ENCODE measurements at regions not wholly inside any gene's neighbourhood (a gene's known extent, or its start where the extent isn't known, plus 50 kb on each side); places are given as distances from the start of the nearest gene placed in this dataset.

GRCh38 chr22:48651981-48652538 lies 1175.6 kb downstream of the BRD1 start:
- DNase-seq = no peak

- DNase-seq = no peak
These were observed 1176.4 kb downstream of the BRD1 start for GRCh38 chr22:48651036-48651890.

DNA sequence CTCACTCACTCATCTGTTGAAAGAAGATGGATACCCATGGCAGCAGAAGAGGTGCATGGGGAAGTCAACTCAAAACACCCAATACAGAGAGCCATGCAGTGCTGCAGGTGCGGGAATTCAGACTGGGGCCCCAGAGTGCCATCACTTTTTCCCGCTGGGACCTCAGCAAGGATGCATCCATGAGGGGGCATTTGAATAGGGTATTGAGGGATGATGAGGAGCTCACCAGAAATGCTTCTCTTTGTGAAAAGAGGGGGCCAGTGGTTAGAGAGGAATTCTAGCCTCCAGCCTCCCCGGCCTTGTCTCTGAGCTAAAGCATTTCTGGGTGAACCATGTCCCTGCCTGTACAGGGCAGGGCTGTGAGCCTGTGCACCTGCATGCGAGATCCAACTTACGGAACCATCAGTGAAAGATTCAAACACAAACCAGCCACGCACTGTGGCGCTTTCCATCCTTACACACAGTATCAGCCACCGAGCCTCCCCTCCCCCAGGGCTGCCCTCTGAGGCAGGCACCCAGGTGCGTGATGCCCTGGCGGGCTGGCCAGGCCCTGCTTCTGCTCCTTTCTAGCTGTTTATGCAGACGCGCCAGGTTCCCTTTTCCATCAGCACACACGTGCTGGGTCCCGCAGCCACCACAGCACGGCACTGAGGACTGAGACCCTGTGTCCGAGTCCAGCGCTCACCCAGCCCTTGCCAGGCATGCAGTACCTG lies 1177.2 kb downstream of the BRD1 start:
- no peak for DNase-seq

DNA sequence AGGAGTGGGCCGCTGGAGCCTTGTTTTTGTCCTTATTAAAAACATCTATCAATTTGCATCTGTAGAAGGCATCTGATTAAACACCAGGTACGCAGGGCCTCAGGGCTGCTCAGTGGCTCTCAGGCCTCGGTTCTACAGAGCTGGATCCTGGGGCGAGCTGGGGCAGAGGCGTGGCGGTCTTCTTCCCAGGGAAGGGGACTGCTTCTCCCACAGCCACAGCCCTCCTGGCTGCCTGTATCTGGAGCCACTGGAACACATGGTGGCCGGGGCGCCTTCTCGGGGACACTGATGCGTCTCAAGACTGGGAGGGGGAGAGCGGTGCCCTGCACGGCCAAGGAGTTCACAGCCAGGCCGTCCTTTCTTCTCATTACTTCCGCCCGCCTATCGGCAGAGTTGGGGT lies 1178.2 kb downstream of the BRD1 start:
- DNase-seq = no peak

DNA sequence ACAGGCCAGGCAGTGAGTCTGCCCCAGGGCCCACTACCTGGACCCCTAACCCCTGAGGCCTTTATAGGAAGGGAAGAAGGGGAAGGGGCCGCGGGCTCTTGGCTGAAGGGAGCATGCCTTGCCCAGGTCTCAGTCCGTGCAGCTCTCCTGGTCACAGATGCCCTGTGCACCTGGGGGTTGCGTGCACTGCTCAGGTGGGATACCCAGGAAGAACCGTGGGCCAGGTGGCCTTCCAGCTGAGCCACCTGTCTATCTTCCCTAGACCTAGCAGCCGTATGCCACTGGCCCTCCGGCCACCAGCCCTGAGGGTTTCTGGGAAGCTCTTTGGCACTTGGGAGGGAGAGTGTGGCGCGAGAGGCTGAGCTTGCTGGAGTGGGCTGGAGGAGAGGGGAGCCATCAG lies 1178.6 kb downstream of the BRD1 start:
- no peak for DNase-seq

DNA sequence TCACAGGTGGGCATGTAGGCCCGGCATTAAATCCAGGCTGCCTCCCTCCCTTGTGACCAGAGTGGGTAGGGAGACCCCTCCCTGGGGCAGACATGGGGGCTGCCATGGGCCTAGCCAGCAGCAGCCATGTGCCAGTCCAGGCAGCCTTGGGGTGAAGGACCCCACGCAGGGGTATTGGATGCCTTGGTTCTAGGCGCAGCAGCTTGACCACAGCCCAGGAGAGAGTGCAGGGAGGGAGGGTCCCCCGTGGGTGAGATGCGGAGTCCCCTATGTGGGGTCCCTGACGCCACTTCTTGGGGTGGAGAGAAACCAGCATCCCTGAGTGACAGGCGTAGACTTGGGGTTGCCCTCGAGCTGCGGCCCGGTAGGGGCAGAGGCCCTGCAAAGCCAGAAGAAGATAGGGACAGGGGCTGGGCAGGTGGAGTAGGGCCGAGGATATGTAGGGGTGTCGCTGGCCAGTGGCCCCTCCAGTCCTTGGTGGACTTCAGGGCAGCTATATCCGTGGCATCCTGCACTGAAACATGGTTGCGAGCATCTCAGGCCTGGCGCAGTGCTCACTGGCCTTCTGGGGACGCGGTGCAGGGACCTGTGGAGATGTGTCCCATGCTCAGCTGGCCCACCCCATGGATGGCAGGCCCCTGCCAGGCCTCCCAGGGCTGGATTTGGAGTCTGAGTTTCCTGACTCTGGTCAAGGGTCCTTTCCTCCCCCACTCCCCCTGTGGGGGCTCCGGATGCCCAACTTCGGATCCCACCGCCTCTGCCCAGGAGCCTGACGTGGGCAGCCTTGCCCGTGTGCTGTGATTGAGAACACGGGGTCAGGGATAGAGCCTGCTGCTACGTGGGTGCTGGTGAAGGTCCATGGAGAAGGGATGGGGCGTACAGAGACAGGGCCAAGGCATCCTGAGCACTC lies 1179.8 kb downstream of the BRD1 start:
- no peak for DNase-seq

GRCh38 chr22:48647051-48647450 lies 1180.6 kb downstream of the BRD1 start:
- DNase-seq = no peak

DNA sequence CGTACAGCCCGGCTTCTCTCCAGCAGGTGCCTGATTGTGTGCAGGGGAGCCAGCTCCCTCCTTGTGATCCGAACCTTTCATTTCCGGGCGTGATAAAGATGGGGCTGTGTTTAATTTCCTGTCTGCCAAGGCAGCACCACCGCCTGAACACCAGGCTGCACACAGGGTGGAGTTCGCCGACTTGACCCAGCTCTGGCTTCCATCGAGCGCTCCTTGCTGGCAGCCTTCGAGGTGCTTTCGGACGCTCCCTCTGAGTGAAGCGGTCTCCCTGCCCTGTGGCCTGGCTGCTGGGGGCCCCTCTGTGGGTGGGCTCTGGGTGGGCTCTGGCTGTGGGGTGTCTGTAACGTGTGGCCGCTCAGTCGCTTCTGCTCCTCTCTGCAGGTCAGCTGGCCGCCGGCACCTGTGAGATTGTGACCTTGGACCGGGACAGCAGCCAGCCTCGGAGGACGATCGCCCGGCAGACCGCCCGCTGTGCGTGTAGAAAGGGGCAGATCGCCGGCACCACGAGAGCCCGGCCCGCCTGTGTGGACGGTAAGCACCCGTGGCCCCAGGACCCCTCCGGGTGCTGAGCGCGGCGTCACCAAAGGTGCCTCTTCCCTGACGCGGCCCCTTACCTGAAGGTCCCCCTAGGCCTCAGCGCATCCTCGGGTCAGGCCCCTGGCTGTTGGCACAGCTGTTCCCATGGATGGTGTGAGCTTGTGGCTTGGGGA lies 1181.3 kb downstream of the BRD1 start:
- DNase-seq = no peak

DNA sequence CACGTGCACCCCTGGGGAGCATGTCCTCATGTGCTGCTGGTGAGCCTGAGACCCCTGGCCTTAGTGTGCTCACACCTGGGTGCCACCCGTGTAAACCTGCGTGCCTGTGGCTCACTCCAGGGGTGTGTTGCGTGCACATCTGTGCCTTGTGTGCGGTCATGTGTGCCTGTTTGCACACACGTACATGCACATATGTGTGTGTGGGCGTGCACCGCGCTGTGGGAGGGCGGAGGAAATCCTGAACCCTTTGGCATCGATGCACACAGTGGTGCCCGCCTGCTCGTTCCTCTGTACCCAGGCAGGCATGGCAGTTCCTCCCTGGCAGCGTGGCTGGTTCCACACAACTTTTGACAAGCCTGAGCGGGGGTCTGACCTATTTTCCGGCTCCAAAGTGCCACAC lies 1181.9 kb downstream of the BRD1 start:
- DNase-seq = no peak

DNA sequence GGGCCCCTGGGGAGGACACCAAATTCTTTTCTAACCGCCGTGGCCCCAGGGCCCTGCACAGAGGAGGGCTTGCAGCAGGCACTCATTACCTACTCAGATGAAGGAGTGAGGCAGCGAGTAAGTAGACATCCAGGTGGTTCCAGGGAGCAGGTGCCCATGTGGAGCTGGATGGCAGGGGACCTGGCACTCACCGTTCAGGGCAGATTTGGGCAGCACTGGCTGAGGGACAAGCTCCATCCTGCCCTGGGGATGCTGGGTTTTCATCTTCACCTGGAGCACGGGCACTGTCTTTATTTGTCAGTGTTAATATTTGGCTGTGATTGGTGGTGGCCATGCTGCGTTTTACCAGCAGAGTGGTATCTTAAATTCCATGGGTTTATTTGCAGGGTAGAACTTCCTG lies 1182.7 kb downstream of the BRD1 start:
- DNase-seq = no peak

DNA sequence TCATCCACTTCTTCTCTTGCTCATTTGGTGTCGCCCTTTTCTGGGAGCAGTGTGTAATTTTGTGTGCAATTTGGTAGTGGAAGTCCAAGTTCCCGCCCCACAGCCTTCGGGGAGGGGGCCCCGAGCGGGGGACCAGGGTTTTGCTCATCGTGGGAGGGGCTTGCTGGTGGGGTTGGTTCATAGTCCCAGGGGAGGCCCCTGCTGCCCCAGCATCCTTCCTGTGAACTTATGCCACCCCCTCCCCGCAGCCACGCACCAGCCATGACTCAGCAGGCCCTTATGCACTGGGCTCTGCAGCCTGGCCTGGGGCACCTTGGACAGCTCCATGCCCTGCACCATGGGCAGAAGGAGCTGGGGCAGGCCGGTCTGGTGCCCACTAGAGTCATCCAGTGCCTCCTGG lies 1183.6 kb downstream of the BRD1 start:
- peak; percentile 28 for DNase-seq

DNA sequence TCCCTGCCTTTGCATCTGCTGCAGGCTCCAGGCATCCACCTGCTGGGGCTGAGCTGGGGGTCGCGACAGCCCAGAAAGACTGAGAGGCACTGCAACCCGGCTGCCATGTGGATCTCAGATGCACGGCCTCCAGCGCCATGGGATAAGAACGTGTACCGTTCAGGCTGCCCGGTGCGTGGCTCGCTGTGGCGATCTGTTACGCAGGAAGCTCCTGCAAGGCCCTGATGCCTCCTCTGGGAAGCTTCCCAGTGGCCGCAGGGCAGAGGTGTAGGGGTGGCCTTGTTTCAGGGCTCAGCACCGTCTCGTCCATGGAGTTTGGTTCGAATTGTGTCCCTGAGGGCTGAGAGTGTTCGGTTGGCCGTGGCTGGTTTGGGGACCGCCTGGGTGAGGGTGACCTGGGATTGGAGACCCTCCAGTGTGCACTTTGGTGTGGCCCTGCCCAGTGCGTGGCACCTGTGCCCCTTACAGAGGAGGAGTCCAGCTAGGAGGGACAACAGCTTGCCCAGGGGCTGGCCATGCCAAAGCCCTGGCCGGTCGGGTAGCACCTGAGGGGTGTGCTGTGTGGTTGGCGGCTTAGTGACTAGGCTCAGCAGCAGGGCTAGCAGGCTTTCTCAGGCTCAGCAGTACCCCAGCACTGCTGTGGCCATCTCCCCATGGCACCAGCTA lies 1184.5 kb downstream of the BRD1 start:
- no peak for DNase-seq

- no peak for DNase-seq
These were observed 1185.1 kb downstream of the BRD1 start for GRCh38 chr22:48642550-48642949.

DNA sequence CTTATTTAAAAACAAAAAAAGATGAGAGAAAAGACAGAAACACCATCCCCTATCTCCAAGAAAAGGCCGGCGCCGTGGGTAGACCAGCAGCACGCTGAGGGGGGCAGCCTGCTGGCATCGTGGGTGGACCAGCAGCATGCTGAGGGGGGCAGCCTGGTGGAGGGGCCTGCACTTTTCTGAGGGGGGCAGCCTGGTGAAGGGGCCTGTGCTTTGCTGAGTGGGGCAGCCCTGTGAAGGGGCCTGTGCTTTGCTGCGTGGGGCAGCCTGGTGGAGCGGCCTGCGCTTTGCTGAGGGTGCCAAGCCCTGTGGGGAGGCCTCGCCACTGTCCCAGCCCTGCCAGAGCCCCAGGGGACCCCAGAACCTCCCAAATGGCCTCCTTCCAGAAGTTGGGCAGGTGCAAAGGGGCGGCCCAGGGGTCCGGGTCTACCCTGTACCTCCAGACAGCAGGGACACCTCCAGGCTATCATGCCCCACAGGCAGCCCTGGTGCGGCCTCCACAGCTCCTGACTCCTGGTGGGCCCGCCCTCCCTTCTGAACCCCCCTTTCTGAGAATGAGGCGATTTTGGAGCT lies 1185.7 kb downstream of the BRD1 start:
- no peak for DNase-seq

- DNase-seq = no peak
These were observed 1186.5 kb downstream of the BRD1 start for GRCh38 chr22:48640890-48641841.

GRCh38 chr22:48639896-48640748 lies 1187.6 kb downstream of the BRD1 start:
- no peak for DNase-seq

DNA sequence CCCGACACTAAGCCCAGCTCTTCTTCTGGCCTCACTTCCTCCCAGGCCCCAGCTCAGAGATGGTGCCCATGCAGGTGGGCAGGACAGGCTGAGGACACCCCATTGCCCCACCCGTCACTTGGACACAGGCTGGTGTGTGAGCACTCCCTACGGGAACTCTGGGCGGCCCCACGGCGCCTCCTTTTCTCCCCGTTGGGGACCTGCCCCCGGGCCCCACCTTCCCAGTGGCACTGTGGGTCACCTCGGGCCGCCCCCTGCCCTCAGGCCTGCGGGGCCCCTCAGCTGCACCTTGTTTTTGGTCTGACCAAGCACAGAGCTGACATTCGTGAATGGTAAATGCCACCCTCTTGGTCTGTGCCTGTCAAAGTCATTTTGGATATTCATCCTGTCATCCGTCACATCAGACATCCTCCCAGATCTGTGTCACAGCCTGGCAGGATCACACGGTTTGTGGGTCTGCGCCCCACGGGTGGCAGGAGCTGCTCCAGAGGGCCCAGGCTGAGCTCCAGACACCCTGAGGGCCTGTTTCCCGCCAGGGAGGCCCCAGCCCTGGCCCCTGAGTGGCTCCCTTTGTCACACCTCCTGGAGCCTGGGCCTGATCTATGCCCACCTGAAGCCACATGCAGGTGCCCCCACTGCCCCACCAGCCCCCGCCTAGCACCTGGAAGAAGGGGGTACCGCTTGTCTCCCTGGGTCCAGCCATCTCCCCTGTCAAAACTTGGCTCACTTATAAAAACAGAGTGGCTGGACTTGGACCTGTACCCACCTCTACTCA lies 1188.5 kb downstream of the BRD1 start:
- no peak for DNase-seq

- DNase-seq = no peak
These were observed 1190.4 kb downstream of the BRD1 start for GRCh38 chr22:48637231-48637630.

All from hematopoietic multipotent progenitor cell treated with erythropoietin and hydrocortisone succinate and interleukin-3 and kit ligand, for 6 days (in vitro differentiated cells).